NCI-H2196 (cell line): ENCODE measurements at regions not wholly inside any gene's neighbourhood (a gene's known extent, or its start where the extent isn't known, plus 50 kb on each side); places are given as distances from the start of the nearest gene placed in this dataset.
"Not testable (repeated sequence)": the region's sequence is repeated elsewhere in the genome, so short reads cannot be mapped to it uniquely, and the experiment has no call there.

Experiments used
- DNase-seq: peaks from one replicate; lab custom pipeline; 2025; ENCODE audit not compliant: unreplicated experiment; lab: John Stamatoyannopoulos, UW

- DNase-seq = not testable (repeated sequence)
Observed at GRCh38 chr16:52655916-52656315, 109.0 kb upstream of the TOX3 start.

- not testable (repeated sequence) for DNase-seq
Observed at GRCh38 chr16:52655156-52655555, 108.2 kb upstream of the TOX3 start.

GRCh38 chr16:52652033-52652432 is 105.1 kb upstream of the TOX3 start:
- DNase-seq = no peak

- DNase-seq = no peak
Observed at GRCh38 chr16:52650789-52651188, 103.8 kb upstream of the TOX3 start.

GRCh38 chr16:52650318-52650717 is 103.4 kb upstream of the TOX3 start:
- DNase-seq = no peak

GRCh38 chr16:52649870-52650269 is 102.9 kb upstream of the TOX3 start:
- DNase-seq = no peak

GRCh38 chr16:52647588-52647987 is 100.6 kb upstream of the TOX3 start:
- DNase-seq = no peak

GRCh38 chr16:52643006-52643405 is 96.1 kb upstream of the TOX3 start:
- no peak for DNase-seq

GRCh38 chr16:52634528-52634927 is 87.6 kb upstream of the TOX3 start:
- no peak for DNase-seq

GRCh38 chr16:52634104-52634503 is 87.2 kb upstream of the TOX3 start:
- no peak for DNase-seq

GRCh38 chr16:52633230-52633629 is 86.3 kb upstream of the TOX3 start:
- no peak for DNase-seq

GRCh38 chr16:52631711-52632110 is 84.8 kb upstream of the TOX3 start:
- DNase-seq = no peak

- no peak for DNase-seq
Observed at GRCh38 chr16:52630711-52631110, 83.8 kb upstream of the TOX3 start.

- DNase-seq = no peak
Observed at GRCh38 chr16:52629296-52629695, 82.4 kb upstream of the TOX3 start.

- DNase-seq = no peak
Observed at GRCh38 chr16:52624891-52625290, 77.9 kb upstream of the TOX3 start.

- DNase-seq = no peak
Observed at GRCh38 chr16:52621651-52622050, 74.7 kb upstream of the TOX3 start.

- DNase-seq = no peak
Observed at GRCh38 chr16:52618753-52619497, 72.0 kb upstream of the TOX3 start.

GRCh38 chr16:52617591-52617990 is 70.6 kb upstream of the TOX3 start:
- DNase-seq = no peak

GRCh38 chr16:52613508-52613907 is 66.6 kb upstream of the TOX3 start:
- no peak for DNase-seq

GRCh38 chr16:52611817-52612673 is 65.1 kb upstream of the TOX3 start:
- peak; percentile 4 for DNase-seq

- DNase-seq = no peak
Observed at GRCh38 chr16:52603015-52603414, 56.1 kb upstream of the TOX3 start.

- DNase-seq = peak; percentile 71
Observed at GRCh38 chr16:52597772-52598483, 51.0 kb upstream of the TOX3 start.
